Hematopoietic multipotent progenitor cell treated with erythropoietin and hydrocortisone succinate and interleukin-3 and kit ligand, for 4 days (in vitro differentiated cells): ENCODE measurements at regions not wholly inside any gene's neighbourhood (a gene's known extent, or its start where the extent isn't known, plus 50 kb on each side); places are given as distances from the start of the nearest gene placed in this dataset.

Experiments used
- DNase-seq: peaks from one replicate; pipeline ENCODE4 v3.0.0-alpha.2; 2015

DNA sequence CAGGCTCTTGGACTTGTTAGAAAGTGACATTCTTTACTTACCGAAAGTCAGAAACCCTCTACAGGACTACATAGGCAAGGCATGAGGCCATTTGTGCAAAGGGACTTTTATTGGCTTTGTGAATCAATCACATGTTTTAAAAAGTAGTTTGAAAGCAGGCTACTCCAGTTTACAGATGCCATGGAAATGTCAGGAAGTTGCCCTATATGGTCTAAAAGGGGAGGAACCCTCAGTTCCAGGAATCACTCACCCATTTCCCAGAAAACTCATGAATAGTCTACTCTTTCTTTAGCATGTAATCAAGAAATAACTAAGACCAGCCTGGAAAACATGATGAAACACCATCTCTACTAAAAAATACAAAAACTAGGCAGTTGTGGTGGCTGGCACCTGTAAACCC is 51.0 kb upstream of the MKRN3 start:
- no peak for DNase-seq

DNA sequence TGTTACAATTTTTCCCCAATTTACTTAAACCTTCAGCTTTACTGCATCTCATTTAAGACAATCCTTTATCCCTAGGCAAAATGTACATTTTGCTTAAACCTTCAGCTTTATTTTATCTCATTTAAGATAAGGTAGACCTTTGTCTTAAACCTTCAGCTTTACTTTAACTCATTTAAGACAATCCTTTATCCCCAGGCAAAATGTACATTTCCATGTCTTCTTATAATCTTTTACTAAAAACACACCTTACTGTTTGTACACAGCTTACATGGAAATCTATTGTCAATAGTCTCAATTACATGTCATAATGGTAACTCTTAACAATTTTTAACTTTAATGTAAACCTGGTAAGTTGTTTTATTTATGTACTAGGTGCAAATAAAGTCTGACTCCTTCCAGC is 58.7 kb upstream of the MKRN3 start:
- no peak for DNase-seq

DNA sequence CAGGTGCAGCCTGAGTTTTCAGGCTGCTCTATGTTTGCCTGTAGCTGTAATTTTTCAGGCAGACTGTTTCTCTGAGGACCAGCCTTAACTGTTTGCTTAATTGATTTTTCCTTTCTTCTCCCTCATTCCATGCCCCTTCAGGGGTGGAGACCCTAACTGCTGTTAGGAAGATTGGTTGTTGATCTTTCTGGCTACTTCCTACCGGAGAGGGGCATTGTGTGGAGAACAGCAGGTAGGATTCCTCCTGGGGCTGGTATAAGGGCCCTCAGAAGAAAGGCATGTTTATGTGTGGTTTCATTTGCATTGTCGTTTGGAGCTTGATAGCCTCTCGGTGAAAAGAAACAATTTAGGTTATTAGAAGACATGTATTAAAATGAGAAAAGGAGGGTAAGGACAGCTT is 56.9 kb upstream of the GOLGA6L2 start:
- no peak for DNase-seq

DNA sequence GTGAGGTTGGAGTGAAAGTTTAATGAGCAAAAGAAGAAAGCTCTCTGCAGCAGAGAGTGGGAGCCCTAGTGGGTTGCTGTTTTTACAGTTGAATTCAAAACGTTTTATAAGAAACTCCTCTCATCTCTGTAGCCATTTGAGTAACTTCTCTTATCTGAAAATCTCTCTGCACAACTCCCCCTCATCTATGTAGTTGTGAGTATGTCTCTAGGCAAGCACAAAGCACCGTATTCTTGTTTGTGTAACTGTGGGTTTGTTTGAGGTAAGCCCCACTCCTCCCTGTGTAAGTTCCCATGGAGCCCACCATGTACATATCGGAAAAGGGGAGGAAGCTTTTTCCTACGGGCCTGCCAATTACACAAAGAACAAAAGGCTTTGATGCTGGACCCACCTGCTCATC is 56.5 kb upstream of the GOLGA6L2 start:
- DNase-seq = no peak

DNA sequence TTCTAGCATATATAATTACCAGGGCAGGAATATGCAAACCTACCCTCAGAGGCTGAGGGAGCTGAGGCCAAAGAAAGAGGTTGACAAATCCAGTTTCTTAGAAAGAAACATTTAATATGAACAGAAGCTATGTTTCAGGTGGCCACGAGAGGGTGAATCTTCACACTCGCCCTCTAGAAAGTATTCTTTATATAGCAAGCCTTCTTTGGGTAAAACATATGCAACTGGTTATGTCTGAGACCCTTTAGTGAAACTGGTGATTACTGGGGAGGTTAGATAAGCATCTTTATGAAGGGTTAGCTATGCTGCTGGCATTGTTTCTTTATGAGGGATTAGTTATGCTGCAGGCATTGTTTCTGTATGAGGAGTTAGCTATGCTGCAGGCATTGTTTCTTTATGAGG is 50.7 kb upstream of the GOLGA6L2 start:
- DNase-seq = peak; percentile 34
